GM19351 (cell line): ENCODE measurements at regions not wholly inside any gene's neighbourhood (a gene's known extent, or its start where the extent isn't known, plus 50 kb on each side); places are given as distances from the start of the nearest gene placed in this dataset.
"Not testable (repeated sequence)": the region's sequence is repeated elsewhere in the genome, so short reads cannot be mapped to it uniquely, and the experiment has no call there.

Experiments used
- ATAC-seq: cut with Tn5 transposase; IDR thresholded peaks from one replicate; pipeline ENCODE4 v1.9.1; 2021; ENCODE audit warnings: mild to moderate bottlenecking, moderate library complexity; ENCODE audit not compliant: unreplicated experiment

DNA sequence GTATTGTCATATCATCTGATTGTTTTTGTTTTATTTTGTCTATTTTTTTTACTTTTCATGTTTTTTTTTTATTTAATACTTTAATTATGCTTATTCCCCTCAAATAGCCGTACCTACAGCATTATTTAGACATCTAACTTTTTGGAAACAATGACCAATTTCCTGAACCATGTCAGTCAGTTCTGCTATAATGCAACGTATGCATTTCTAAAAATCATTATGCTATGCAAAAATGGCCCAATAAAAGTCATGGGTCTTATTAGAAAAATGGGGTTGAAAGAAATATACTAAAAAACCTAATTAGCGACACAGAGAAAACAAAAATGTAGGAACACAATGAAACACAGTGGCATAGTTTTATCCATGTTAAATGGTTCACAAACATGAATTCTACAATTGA, 1454.7 kb downstream of the GRIK2 start:
- no peak for ATAC-seq

DNA sequence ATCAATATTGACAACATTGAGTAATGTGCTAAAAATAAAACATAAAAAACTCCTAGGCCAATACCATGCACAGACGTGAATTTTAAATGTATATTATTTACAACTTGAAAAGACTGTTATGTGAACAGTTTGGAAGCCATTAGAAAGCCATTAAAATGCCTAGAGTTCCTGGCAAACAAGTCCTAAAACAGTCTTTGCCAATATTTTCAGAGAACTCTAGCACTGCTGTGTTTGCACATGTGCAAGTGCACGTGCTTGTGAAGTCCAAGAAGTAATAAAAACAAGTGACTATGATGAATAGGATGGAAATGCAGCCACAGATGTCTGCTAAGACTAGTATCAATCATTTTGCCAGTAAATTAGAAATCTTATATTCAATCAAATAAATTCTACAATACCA, 1447.6 kb downstream of the GRIK2 start:
- no peak for ATAC-seq

DNA sequence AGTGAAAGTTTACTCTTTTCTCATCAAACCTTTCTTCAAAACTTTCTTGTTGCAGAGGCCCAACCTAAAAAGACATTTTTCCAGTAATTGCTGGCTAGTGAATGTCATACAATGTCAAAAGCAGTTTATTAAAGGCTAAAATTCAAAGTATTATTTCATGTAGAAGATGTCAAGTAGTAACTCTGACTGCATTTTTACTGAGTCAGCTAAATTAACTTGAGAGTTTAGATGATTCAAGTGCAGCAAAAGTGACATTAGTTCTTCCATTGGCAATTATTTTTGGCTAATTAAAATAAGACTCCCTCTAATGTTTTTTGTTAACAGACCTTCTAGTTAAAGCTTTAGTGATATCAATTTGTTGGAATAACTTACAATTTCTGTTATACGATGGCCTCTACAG, 1438.5 kb downstream of the GRIK2 start:
- ATAC-seq, result no peak

DNA sequence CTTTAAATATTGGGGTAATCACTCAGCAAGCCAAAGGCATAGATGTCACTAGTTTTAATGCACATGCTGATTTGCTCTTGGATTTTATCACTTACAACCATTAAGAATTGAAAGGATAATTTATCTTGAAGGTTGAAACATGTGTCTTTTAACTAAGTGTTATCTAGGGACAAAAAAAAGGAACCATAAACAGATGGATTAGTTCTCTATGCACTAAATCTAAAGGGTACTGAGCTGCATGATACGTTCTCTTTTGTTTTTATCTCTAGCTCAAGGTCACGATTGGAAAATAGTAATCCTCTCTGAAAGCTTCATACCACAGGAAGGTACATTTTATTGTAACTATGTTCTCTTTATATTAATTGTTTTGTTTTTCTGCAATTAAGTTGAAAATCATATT, 1426.6 kb downstream of the GRIK2 start:
- ATAC-seq, result no peak

DNA sequence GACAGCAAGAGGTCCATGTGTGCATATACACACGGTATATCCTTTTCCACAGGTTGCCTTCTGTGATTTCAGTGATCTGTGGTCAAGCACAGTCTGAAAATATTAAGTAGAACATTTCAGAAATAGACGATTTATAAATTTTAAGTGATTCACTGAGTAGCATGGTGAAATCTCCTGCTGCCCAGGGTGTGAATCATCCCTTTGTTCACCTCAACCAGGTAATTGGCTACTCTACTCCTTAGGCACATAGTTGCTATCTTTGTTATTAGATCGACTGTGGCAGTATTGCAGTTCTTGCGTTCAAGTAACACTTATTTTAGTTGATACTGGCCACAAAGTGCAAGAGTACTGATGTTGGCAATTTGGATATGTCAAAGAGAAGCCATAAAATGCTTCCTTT, 1421.7 kb downstream of the GRIK2 start:
- ATAC-seq, result no peak

DNA sequence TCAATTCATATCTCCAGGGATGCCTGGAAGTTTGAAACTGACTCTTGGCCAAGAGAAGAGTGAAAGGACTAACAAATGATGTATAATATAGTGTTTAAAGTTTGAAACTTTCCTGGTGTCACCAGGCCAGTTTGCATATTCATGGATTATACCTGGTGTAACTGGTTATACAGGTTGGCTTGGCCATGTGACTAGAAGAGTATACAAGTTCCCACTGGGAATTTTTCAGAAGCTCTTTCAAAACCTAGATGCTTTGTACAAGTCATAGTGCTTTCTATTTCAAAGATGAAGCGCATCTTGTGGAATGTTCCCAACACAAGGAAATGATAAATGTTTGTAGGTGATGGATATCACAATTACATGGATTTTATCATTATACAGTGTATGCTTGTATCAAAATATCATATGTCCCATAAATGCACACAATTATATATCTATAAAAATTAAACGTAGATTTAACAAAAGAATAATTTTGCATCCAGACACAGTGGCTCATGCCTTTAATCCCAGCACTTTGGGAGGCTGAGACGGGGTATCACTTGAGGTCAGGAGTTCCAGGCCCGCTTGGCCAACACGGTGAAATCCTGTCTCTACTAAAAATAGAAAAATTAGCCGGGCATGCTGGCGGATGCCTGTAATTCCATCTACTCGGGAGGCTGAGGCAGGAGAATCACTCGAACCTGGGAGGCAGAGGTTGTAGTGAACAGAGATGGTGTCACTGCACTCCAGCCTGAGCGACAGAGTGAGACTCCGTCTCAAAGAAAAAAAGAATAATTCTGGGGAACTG, 1420.2 kb downstream of the GRIK2 start:
- no peak for ATAC-seq

DNA sequence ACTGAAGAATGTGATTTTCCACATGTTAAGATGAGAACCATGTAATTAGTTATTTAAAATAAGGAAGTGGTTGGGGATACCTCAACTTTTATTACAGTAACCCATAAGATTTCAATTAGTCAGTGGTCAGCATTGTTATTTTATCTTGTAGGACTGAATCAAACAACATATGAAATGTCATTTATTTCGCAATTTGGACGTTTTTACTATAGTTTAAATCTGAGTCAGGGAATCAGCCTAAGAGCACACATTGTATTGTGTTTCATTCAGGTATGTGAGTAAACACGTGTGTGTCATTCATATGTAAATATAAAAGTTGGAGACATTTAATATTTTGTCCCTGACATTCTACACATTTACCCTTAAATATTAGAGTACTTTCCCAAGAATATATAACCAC, 1418.7 kb downstream of the GRIK2 start:
- no peak for ATAC-seq

DNA sequence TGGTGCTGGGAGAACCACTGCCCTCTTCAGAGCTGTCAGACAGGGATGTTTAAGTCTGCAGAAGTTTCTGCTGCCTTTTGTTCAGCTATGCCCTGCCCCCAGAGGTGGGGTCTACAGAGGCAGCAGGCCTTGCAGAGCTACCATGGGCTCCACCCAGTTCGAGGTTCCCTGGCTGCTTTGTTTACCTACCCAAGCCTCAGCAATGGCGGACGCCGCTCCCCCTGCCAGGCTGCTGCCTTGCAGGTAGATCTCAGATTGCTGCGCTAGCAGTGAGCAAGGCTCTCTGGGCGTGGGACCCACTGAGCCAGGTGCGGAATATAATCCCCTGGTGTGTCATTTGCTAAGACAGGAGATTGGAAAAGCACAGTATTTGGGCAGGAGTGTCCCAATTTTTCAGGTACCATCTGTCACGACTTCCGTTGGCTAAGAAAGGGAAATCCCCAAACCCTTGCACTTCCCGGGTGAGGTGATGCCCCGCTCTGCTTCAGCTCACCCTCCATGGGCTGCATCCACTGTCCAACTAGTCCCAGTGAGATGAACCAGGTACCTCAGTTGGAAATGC, 1415.5 kb downstream of the GRIK2 start:
- not testable (repeated sequence) for ATAC-seq

DNA sequence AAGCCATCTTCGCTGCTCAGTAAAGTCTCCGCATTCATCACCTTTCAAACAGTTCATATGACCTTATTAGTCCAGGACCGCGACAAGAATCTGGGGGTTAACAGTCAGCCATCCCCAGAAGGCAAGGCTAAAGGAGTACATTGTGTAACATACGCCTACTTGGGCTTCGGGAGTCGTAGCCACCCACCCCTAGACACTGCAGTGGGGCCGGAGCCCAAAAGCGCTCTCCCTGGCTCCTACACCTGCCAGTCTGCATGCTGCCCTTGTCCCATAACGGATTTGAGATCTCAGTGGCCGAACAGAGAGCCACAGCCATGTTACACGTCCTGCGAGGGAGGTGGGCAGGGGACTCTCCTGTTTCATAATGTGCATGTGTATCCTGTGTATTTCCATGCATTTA, 1405.5 kb downstream of the GRIK2 start:
- ATAC-seq, result no peak

DNA sequence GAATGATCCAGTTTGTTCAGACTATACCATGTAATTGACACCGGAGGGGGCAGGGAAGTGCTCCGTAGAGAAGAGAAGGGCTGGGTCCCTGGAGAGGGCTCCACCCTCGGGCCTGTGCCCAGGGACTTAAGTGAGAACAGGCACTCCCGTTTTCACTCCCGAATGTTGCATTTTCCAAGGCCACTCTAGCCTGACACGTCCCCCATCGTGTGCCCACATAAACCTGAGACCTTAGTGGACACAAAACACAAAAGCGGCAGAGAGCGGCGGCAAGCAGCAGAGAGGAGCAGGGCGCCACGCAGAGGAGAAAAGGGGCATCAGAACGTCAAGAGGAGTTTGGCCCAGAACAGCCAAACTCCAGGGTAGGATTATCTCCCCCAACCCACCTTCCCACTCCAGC, 1405.1 kb downstream of the GRIK2 start:
- no peak for ATAC-seq

DNA sequence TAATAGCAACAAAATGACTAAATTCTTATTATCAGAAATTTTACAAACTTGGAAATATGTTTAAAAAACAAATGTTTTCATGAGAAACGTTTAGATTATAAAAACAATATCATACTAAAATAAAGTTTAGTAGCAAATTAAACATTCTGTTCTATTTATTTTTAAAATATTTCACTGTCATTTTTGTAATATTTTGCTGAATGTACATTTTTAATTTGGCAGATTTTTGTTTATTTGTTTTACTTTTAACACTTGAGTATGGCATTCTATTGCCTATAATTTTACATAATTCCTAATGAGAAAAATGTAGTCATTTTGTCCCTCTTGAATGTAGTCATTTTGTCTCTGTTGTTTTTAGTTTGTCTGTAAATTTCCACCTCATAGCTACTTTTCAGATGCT, 1400.2 kb downstream of the GRIK2 start:
- ATAC-seq, result no peak

DNA sequence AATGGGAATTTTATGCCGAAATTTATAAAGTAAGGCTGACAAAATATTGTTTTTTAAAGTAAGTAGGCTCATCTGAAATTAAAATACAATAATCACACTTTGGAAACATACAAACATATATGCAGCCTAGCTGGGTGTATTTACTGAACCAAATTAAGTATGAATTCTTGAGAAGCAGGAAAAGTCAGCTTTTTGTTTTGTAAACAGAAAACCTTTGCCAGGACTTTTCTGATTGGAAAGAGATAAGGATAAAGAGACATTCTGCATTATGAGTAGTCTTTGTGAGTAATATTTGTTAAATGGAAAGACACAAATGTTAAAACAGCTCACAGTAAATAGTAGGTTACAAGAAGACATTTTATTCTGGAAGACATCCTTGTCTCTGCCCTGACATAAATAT, 1380.8 kb downstream of the GRIK2 start:
- no peak for ATAC-seq

DNA sequence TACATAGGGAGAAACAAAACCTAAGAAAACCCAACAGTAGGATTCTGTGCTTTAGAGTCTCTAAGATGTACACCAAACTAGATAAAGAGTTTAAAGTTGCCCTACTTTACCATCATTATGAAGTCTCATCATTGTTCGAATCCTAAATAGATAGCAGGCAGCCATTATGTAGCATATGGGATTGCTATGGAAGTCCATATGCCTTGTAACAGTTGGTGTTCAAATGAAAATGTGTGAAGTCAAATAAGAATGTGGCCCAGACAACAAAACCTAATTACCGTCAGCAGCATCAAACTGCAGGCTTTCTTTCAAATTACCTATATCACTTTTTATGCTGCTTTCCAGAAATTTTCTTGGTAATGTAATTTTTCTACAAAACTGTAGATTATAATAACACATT, 1380.1 kb downstream of the GRIK2 start:
- ATAC-seq, result no peak

DNA sequence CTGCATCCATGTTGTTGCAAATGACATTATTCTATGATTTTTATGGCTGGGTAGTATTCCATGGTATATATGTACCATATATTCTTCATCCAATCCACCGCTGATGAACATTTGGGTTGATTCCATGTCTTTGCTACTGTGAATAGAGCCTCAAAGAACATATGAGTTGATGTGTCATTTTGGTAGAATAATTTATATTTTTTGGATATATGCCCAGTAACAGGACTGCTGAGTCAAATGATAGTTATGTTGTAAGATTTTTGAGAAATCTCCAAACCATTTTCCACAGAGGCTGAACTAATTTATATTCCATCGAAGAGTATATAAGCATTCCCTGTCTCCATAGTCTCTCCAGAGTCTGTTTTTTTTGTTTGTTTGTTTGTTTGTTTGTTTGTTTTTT, 1373.5 kb downstream of the GRIK2 start:
- ATAC-seq, result no peak

DNA sequence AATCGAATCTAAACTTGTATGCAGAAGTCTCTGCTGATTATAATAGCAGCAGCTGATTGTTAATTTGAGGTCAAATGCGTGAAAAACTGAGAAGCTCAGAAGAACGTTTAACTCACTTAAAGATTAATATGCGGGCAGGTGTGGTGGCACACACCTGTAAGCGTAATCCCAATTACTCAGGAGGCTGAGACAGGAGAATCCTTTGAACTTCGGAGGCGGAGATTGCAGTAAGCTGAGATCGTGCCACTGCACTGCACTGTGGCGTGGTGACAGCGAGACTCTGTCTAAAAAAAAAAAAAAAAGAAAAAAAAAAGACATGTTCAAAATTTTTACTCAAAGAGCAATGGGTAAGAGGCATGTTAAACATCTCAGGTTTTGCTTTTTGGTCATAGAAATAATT, 1370.8 kb downstream of the GRIK2 start:
- no peak for ATAC-seq

DNA sequence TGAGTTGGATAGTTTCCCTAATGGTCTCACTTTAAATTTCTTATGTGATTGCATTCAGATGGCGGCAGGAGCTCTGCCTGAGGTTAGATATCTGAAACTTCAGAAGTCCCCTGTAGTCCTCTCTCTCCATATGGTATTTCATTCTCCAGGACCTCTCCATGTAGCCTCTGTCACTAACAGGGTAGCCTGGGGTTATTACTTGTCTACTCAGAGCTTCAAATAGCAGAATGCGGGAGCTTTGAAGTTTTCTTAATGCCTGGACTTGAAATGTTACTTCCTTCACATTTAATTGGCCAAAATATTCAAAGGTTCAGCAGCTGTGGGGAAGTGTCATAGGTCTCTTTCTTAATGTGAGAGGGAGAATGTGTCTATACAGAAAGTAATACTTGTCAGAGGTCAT, 1370.4 kb downstream of the GRIK2 start:
- ATAC-seq, result no peak

DNA sequence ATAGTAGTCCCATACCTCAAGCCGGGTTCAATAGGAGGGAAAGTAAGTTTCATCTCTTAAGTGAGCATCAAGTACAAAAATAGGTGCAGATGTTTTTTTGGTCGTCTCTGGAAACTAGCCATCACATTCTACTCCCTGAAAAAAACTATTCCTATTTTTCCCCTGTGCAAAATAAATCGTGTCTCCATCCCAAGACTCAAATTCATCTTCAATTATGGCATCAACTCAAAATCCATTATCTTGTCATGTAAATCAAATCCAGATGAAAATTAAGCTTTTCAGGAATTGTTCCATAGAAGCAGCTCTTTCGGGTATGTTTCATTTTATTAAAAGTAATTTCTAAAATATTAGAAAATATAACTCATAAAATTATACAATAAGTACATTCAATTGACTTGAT, 1368.4 kb downstream of the GRIK2 start:
- no peak for ATAC-seq

DNA sequence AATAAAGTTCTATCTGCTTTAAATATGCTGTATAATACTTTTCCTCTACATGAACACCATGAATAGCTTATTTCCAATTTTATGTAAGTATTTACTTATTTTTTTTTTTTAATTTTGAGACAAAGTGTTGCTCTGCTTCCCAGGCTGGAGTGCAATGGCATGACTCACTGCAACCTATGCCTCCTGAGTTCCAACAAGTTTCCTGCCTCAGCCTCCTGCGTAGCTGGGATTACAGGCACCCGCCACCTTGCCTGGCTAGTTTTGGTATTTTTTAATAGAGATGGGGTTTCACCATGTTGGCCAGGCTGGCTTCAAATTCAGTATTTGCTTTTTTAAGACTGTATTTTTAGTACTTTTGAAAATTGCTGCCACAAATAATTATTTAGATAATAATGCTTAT, 1365.9 kb downstream of the GRIK2 start:
- ATAC-seq, result no peak

DNA sequence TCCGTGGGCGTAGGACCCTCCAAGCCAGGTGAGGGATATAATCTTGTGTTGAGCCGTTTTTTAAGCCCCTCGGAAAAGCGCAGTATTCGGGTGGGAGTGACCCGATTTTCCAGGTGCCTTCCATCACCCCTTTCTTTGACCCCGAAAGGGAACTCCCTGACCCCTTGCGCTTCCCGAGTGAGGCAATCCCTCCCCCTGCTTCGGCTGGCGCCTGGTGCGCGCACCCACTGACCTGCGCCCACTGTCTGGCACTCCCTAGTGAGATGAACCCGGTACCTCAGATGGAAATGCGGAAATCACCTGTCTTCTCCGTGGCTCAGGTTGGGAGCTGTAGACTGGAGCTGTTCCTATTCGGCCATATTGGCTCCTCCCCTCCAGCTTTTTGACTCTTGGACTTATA, 1365.0 kb downstream of the GRIK2 start:
- ATAC-seq, result not testable (repeated sequence)

DNA sequence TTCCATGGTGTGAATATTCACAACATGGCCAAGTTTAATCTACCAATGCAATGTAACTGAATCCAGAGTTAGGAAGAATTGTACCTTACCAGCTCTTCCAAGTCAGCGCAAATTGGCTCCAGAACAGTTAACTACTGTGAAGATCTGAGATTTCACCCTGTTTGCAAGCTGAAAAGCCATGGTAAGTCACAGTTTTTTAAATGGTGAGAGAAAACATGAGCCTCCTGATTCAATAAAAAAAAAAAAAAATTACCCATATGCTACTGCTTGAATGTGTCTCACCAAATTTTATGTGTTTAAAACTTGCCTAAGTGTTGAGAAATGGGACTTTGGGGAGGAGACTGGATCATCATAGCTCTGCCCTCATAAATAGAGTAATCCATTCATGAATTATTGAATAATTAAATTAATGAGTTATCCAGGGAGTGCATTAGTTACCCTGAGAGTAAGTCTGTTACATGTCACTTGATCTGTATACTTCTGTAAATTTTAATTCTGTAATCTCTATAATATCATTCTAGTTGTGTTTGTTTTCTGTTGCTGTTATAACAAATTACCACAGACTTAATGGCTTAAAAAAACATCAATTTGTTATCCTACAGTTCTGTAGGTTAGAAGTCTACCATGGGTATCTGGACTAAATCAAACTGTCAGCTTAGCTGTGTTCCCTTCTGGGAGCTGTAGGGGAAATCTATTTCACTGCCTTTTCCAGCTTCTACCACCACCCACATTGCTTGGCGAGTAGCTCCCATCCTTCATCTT, 1355.9 kb downstream of the GRIK2 start:
- ATAC-seq, result no peak

DNA sequence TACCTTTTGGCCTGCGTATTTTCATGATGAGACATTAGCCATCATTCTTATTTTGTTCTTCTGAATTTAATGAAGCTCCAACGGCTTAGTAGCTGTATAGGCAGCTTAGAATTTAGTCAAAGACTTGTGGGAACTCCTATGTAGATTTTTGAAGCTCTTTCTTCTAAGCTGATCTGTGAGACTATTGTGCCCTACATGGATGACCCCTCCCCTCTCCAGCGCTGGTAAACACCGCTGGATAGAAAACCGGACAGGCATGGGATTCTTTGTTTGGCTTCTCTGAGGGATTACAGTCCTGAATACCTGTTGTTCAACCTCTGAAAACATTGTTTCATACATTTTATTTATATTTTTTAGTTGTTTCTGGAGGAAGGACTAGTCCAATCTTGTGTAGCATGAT, 1353.4 kb downstream of the GRIK2 start:
- ATAC-seq, result no peak

DNA sequence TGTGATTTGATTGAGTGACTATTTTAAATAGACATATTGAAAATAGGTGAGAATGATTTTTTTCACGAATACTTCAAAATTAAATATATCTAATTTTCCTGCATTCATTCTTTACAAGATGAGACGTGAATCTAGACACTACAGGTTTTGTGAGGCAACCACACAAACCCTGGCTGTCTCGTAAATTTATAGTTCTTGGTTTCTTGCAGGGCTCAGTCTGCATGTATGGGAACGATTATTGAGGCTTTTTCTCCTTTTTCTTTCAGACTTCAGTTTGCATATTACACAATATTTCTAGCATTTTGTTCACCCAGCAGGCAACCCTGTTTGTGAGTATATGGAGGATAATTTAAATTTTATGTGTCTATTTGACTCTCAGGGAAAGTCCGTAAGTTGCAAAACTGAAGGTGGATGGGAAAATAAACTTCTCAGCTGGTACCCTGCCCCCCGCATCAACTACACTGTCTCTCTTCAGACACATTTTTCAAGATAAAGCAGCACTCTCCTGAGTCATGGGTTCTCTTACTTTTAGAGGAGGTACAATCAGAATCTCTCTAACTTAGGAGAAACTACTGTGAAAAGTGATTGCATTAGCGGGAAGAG, 1349.3 kb downstream of the GRIK2 start:
- no peak for ATAC-seq
